ENCODE measurements at regions not wholly inside any gene's neighbourhood (a gene's known extent, or its start where the extent isn't known, plus 50 kb on each side); places are given as distances from the start of the nearest gene placed in this dataset.

DNA sequence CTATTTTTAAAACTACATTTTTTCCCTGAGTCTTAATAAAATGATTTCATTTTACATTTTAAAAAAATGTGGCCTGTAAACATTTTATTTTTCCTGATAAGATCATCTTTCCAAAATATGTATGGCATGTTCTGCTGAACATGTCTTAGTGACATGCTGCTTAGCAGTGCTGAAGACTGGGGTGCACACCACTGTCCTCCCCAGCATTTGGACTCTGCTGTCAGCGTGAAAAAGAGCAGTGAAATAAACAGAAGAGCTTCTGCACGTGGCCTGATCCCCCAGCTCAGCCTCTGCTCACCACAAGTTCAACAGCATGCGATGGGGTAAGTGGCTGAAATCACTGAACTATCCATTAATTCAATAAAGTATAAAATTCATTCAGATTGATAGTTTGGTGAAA is 81.6 kb upstream of the ZNF521 start:
- TF ChIP-seq CTCF (IDR thresholded peaks at IDR 0.05 in 2 of 3, conservative IDR thresholded peaks at IDR 0.05 in 1 of 3; ENCODE audit: borderline replicate concordance in 1 of 3, insufficient read depth in 1 of 3, low read depth in 2 of 3, low read length in 2 of 3) (no peak), POLR2AphosphoS5 (IDR thresholded peaks at IDR 0.05; ENCODE audit: low read depth, low read length) (no peak), REST (IDR thresholded peaks at IDR 0.05; ENCODE audit: low read depth) (no peak), CEBPB (IDR thresholded peaks at IDR 0.05; ENCODE audit: low read depth) (no peak), POLR2A (IDR thresholded peaks at IDR 0.05; ENCODE audit: borderline replicate concordance, extremely low read depth, insufficient read depth, insufficient read length) (no peak), YY1 (IDR thresholded peaks at IDR 0.05; ENCODE audit: extremely low read depth, insufficient replicate concordance, low read depth, low read length) (no peak), SIN3A (IDR thresholded peaks at IDR 0.05; ENCODE audit: low read depth) (no peak), RAD21 (IDR thresholded peaks at IDR 0.05; ENCODE audit: low read depth) (no peak), SP1 (IDR thresholded peaks at IDR 0.05; ENCODE audit: low read depth) (no peak), EZH2 (IDR thresholded peaks at IDR 0.05) (no peak)

All from HCT116 (cell line).